HepG2 (cell line): ENCODE measurements at regions not wholly inside any gene's neighbourhood (a gene's known extent, or its start where the extent isn't known, plus 50 kb on each side); places are given as distances from the start of the nearest gene placed in this dataset.

Experiments
- PAX8 ChIP-seq: sonication (generic); formaldehyde crosslinking; IDR thresholded peaks from 2 replicates; pipeline ENCODE4 v1.8.0; 2022; ENCODE audit warnings: mild to moderate bottlenecking, missing genetic modification reagents, borderline replicate concordance
- SRSF9 ChIP-seq: fragments of 200-400 bp; formaldehyde crosslinking; IDR thresholded peaks from 2 replicates; pipeline ENCODE4 v1.6.1; 2018; ENCODE audit warnings: borderline replicate concordance, mild to moderate bottlenecking, low read depth, low read length; ENCODE audit not compliant: insufficient read depth, poor library complexity, severe bottlenecking
- ZSCAN29 ChIP-seq: sonication (generic); formaldehyde crosslinking; conservative IDR thresholded peaks from 2 replicates; pipeline ENCODE4 v1.4.0; 2020; ENCODE audit warnings: mild to moderate bottlenecking, missing genetic modification reagents
- ZZZ3 ChIP-seq: sonication (generic); formaldehyde crosslinking; IDR thresholded peaks from 2 replicates; pipeline ENCODE4 v1.4.0; 2020; ENCODE audit warnings: missing genetic modification reagents, mild to moderate bottlenecking, borderline replicate concordance
- TF ChIP-seq, protein P1 (sequence below), 2 experiments: sonication (generic) in 1 of 2; formaldehyde crosslinking in 1 of 2; IDR thresholded peaks; 2 replicates each; pipeline versions ENCODE4 v1.5.1 to v1.6.1; 2011 to 2020; ENCODE audit warnings: borderline replicate concordance in 1 of 2, low read depth in 1 of 2, low read length in 1 of 2, mild to moderate bottlenecking in 1 of 2, missing genetic modification reagents in 1 of 2, moderate library complexity in 1 of 2

GRCh38 chr6:30795549-30796293, 51.4 kb upstream of the IER3 start:
- TF ChIP-seq SRSF9 (no peak), ZZZ3 (CRISPR knock-in tag) (no peak), ZSCAN29 (CRISPR knock-in tag) (no peak), PAX8 (CRISPR knock-in tag) (no peak)
- TF ChIP-seq, protein P1, sequence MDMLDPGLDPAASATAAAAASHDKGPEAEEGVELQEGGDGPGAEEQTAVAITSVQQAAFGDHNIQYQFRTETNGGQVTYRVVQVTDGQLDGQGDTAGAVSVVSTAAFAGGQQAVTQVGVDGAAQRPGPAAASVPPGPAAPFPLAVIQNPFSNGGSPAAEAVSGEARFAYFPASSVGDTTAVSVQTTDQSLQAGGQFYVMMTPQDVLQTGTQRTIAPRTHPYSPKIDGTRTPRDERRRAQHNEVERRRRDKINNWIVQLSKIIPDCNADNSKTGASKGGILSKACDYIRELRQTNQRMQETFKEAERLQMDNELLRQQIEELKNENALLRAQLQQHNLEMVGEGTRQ (IDR thresholded peaks at IDR 0.05; ENCODE audit: low read depth, low read length): no peak
- TF ChIP-seq, protein P1 (CRISPR knock-in tag; IDR thresholded peaks at IDR 0.05; ENCODE audit: borderline replicate concordance): no peak
